SK-N-SH treated with all-trans-retinoic acid at 6 μM for 48 hours (cell line): ENCODE measurements at regions not wholly inside any gene's neighbourhood (a gene's known extent, or its start where the extent isn't known, plus 50 kb on each side); places are given as distances from the start of the nearest gene placed in this dataset.

Experiments used
- CSDC2 ChIP-seq: fragments of 250-450 bp; sonication (Bioruptor Pico); IDR thresholded peaks from 2 replicates; pipeline ENCODE4 v1.5.0; 2020; ENCODE audit warnings: mild to moderate bottlenecking, moderate library complexity
- PATZ1 ChIP-seq: fragments of 250-450 bp; sonication (Bioruptor Pico); IDR thresholded peaks from 2 replicates; pipeline ENCODE4 v1.8.0; 2020; ENCODE audit warnings: mild to moderate bottlenecking, moderate library complexity, borderline replicate concordance
- ZFP30 ChIP-seq: fragments of 450-650 bp; formaldehyde crosslinking; IDR thresholded peaks from 2 replicates; pipeline ENCODE4 v1.5.0; 2022; ENCODE audit warnings: mild to moderate bottlenecking, moderate library complexity

GRCh38 chr3:72453706-72454105 is 394.5 kb downstream of the SHQ1 start:
- TF ChIP-seq PATZ1 (CRISPR knock-in tag) (no peak), ZFP30 (CRISPR knock-in tag) (no peak), CSDC2 (CRISPR knock-in tag) (no peak)
